Esophagus muscularis mucosa (tissue), 3 donors: ENCODE measurements at regions not wholly inside any gene's neighbourhood (a gene's known extent, or its start where the extent isn't known, plus 50 kb on each side); places are given as distances from the start of the nearest gene placed in this dataset.

Experiments
- CTCF ChIP-seq, 3 experiments: fragments of 200-600 bp in 2 of 3; fragments of 450-650 bp in 1 of 3; sonication (generic) in 2 of 3; IDR thresholded peaks; one replicate each; pipeline ENCODE4 v1.5.1; 2017 to 2019; ENCODE audit warnings: antibody characterized with exemption in 3 of 3, mild to moderate bottlenecking in 2 of 3, moderate library complexity in 1 of 3
- POLR2A ChIP-seq: fragments of 450-650 bp; IDR thresholded peaks from one replicate; pipeline ENCODE4 v1.6.1; 2017; ENCODE audit warnings: antibody characterized with exemption, moderate library complexity, mild to moderate bottlenecking, low read depth
- POLR2AphosphoS5 ChIP-seq, 2 donors: sonication (generic); formaldehyde crosslinking; IDR thresholded peaks; one replicate each; pipeline ENCODE4 v1.6.1; 2017; ENCODE audit warnings: antibody characterized with exemption in 2 of 2

DNA sequence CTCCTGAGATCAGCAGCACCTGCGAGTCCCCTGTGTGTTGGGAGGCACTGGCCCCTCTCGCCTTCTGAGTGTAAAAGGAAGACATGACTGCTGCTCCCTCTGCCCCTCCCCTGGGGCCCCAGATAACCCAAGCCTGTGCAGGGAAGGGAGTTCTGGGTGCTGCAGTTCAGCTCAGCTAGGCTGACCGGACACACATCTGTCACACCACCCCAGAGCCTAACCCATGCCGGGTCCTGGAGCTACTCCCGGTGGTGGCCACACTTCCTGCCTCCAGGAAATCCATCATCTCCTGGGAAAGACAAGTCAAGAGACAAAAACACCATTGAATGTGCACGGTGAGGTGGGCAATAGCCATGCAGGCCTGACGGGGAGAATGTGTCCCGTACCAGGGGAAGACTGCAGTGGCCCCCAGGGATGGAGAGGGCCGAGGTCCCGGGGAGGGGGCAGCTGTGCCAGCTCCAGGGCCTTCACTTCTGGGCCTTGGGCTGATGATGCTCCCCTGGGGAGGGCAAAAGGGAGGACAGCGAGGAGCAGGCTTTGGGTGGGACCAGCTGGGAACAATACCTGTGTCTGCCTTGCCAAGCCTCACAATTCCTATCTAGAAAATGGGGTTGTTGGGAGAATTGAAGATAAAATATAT is 210.6 kb downstream of the TFCP2L1 start:
- TF ChIP-seq CTCF (IDR thresholded peaks at IDR 0.05) (no peak), POLR2AphosphoS5 (IDR thresholded peaks at IDR 0.05) (no peak), POLR2A (no peak)
